Activated CD4-positive, alpha-beta T cell treated with anti-CD3 and anti-CD28 coated beads, Interleukin-2, Interleukin-6, amounts not matched to agents 100 ng/mL and 50 ng/mL, durations not matched to agents 16 hours and 8 hours (primary cell): ENCODE measurements at regions not wholly inside any gene's neighbourhood (a gene's known extent, or its start where the extent isn't known, plus 50 kb on each side); places are given as distances from the start of the nearest gene placed in this dataset.
"Not testable (repeated sequence)": the region's sequence is repeated elsewhere in the genome, so short reads cannot be mapped to it uniquely, and the experiment has no call there.

Experiments used
- DNase-seq: peaks from one replicate; pipeline ENCODE4 v3.0.0-alpha.2; 2020

GRCh38 chr6:71730284-71730683 lies 156.1 kb upstream of the RIMS1 start:
- no peak for DNase-seq

- DNase-seq, result no peak
Measured at GRCh38 chr6:71733970-71734899, 152.1 kb upstream of the RIMS1 start.

GRCh38 chr6:71737953-71738352 lies 148.4 kb upstream of the RIMS1 start:
- DNase-seq, result no peak

- DNase-seq, result no peak
Measured at GRCh38 chr6:71745525-71745924, 140.8 kb upstream of the RIMS1 start.

GRCh38 chr6:71766146-71766760 lies 120.1 kb upstream of the RIMS1 start:
- DNase-seq, result no peak

- DNase-seq, result no peak
Measured at GRCh38 chr6:71766796-71767195, 119.6 kb upstream of the RIMS1 start.

- no peak for DNase-seq
Measured at GRCh38 chr6:71768356-71768755, 118.0 kb upstream of the RIMS1 start.

GRCh38 chr6:71808865-71809264 lies 77.5 kb upstream of the RIMS1 start:
- no peak for DNase-seq

GRCh38 chr6:71810880-71811279 lies 75.5 kb upstream of the RIMS1 start:
- no peak for DNase-seq

- peak; percentile 1 for DNase-seq
Measured at GRCh38 chr6:71822625-71823024, 63.7 kb upstream of the RIMS1 start.

GRCh38 chr6:71832110-71832764 lies 54.1 kb upstream of the RIMS1 start:
- not testable (repeated sequence) for DNase-seq
